BJ (cell line): ENCODE measurements at regions not wholly inside any gene's neighbourhood (a gene's known extent, or its start where the extent isn't known, plus 50 kb on each side); places are given as distances from the start of the nearest gene placed in this dataset.

ENCODE experiments used
- CTCF ChIA-PET: fragments of 350-600 bp; formaldehyde crosslinking; extraction: SDS; loops from one replicate; lab custom pipeline; 2021; ENCODE audit warnings: antibody characterized with exemption, inconsistent platforms; lab: Yijun Ruan, JAX
- POLR2A ChIA-PET: fragments of 300-600 bp; sonication (Branson Sonifier 250); formaldehyde crosslinking; extraction: SDS; loops from one replicate; lab custom pipeline; 2021; ENCODE audit warnings: antibody characterized with exemption; lab: Charles Lee
- DNase-seq: peaks from one replicate; pipeline ENCODE4 v3.0.0-alpha.2; 2011; ENCODE audit warnings: low read depth
- H3K27me3 ChIP-seq: 2 replicates; pipeline ENCODE4 v1.6.0; 2011; ENCODE audit warnings: low read length; ENCODE audit not compliant: control insufficient read depth, insufficient read depth
- H3K36me3 ChIP-seq: 2 replicates; pipeline ENCODE4 v1.5.1; 2011; ENCODE audit warnings: low read length; ENCODE audit not compliant: control insufficient read depth, insufficient read depth
- H3K4me3 ChIP-seq: 2 replicates; pipeline ENCODE4 v1.5.1; 2011; ENCODE audit warnings: low read depth, mild to moderate bottlenecking, control low read depth, low read length
- CTCF ChIP-seq: IDR thresholded peaks from 2 replicates; pipeline ENCODE4 v1.5.1; 2011; ENCODE audit warnings: low read depth, mild to moderate bottlenecking, control low read depth, inconsistent platforms, low read length, moderate library complexity; ENCODE audit not compliant: insufficient read depth

GRCh38 chr20:11445891-11446290 is 471.8 kb upstream of the BTBD3 start:
- Histone ChIP-seq H3K36me3 (no peaks in the 10 kb centered on the region), H3K27me3 (no peaks in the 10 kb centered on the region; the same call in 1 of the 2 replicates), H3K4me3 (no peak overlapping the region)
- no peak for DNase-seq
- TF ChIP-seq CTCF: no peak
- ChIA-PET CTCF (no interaction called here), POLR2A (interaction anchor here (0.5 kb wide), 1 partner anchor 229 kb away, joined by 5 read pairs; no protein-coding TSS in a partner anchor)

DNA sequence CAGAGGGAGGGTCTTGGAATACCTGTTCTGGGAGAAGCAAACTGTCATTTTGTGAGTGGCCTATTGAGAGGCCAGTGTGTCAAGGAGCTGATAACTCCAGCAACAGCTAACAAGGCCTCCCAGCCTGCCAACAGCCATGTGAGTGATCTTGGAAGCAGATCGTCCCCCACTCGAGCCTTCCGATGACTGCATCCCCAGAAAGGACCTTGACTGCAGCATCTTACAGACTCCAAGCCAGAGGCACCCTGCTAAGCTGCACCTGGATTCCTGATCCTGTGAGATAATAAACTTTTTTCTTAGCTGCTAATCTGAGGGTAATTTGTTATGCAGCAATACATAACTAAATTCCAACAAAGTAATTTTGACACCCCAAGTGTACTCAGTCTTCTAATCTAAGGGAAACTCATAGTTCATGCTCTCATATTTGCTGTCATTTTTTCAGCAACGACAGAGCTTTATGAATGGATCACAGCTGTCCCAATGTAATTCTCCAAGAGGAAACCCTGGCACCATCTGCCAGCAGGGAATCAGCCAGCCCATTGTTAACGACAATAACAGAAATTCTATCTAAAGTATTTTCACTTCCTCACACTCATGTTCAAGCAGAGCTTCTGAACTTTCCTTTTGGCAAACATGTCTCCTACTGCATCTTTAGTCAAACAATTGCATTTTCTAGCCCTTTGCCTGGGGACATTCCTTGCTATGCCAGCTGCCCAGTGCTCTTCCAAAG is 470.2 kb upstream of the BTBD3 start:
- ChIA-PET CTCF (no interaction called here), POLR2A (no interaction called here)
- Histone ChIP-seq H3K27me3 (no peaks in the 10 kb centered on the region; the same call in 1 of the 2 replicates), H3K4me3 (no peak overlapping the region), H3K36me3 (no peaks in the 10 kb centered on the region)
- DNase-seq: no peak
- no peak for TF ChIP-seq CTCF

GRCh38 chr20:11448554-11448953 is 469.1 kb upstream of the BTBD3 start:
- no peak for TF ChIP-seq CTCF
- Histone ChIP-seq H3K4me3 (no peak overlapping the region), H3K36me3 (no peaks in the 10 kb centered on the region), H3K27me3 (no peaks in the 10 kb centered on the region)
- CTCF ChIA-PET: no interaction called here
- DNase-seq: no peak
- POLR2A ChIA-PET: no interaction called here

- no peak for DNase-seq
- CTCF ChIA-PET: no interaction called here
- H3K36me3 ChIP-seq: no peaks in the 10 kb centered on the region
- no peak for TF ChIP-seq CTCF
- H3K4me3 ChIP-seq: no peak overlapping the region
- H3K27me3 ChIP-seq: no peaks in the 10 kb centered on the region
- POLR2A ChIA-PET: no interaction called here
Measured at GRCh38 chr20:11451793-11452291, 465.9 kb upstream of the BTBD3 start.

- ChIA-PET POLR2A (no interaction called here), CTCF (interaction anchor here (0.7 kb wide), 1 partner anchor 11 kb away, joined by 3 read pairs; no protein-coding TSS in a partner anchor)
- no peak for TF ChIP-seq CTCF
- H3K4me3 ChIP-seq: no peak overlapping the region
- no peaks in the 10 kb centered on the region for H3K27me3 ChIP-seq
- DNase-seq: no peak
- no peaks in the 10 kb centered on the region for H3K36me3 ChIP-seq
Measured at GRCh38 chr20:11452326-11452725, 465.4 kb upstream of the BTBD3 start.
